ENCODE measurements at regions not wholly inside any gene's neighbourhood (a gene's known extent, or its start where the extent isn't known, plus 50 kb on each side); places are given as distances from the start of the nearest gene placed in this dataset.

DNA sequence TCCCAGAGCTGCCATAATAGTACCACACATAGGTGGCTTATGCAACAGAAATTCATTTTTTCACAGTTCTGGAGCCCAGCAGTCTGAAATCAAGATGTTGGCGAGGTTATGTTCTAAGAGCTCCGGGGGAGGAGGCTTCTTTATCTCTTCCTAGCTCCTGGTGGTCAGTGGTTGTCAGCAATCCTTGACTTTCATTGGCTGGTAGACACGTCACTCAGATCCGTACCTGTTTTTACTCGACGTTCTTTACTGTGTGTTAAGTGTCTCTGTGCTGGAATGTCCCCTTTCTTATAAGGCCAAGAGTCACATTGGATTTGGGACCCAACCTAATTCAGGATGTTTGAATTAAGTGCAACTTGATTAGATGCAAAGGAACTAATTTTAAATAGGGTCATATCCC lies 218.5 kb upstream of the CNTN3 start:
- in situ Hi-C loops (cut with MboI) = no loop called here
- intact Hi-C loops (cut with micrococcal nuclease) = no loop called here
- Histone ChIP-seq H2AFZ (ENCODE audit: low read depth, low read length) (no peak overlapping the region), H3K27me3 (ENCODE audit: control insufficient read depth in 2 of 2, insufficient read depth in 2 of 2, low read length in 2 of 2) (no peaks in the 10 kb centered on the region), H3K79me2 (ENCODE audit: control insufficient read depth, insufficient read depth, low read length) (no peaks in the 10 kb centered on the region), H3K36me3 (ENCODE audit: control insufficient read depth, insufficient read depth, low read length) (no peaks in the 10 kb centered on the region), H3K27ac (ENCODE audit: extremely low read depth, low read depth, low read length) (no peak overlapping the region), H3K9ac (ENCODE audit: insufficient read depth in 1 of 2, low read depth in 2 of 2, low read length in 2 of 2) (no peak overlapping the region), H3K4me1 (replicated peaks in 1 of 2; ENCODE audit: control insufficient read depth in 2 of 2, insufficient read depth in 2 of 2, low read length in 2 of 2) (no peaks in the 10 kb centered on the region), H3K9me3 (replicated peaks; ENCODE audit: control insufficient read depth, insufficient read depth, low read depth, low read length) (no peaks in the 10 kb centered on the region), H3K9me1 (ENCODE audit: control insufficient read depth, insufficient read depth, low read length) (no peaks in the 10 kb centered on the region), H4K20me1 (replicated peaks; ENCODE audit: control insufficient read depth, insufficient read depth, low read length) (no peaks in the 10 kb centered on the region), H3K4me2 (ENCODE audit: insufficient read depth, low read length) (no peak overlapping the region), H3K4me3 (no peak overlapping the region)
- no TSS peak for BruUV-seq (replicated peaks)
- ChIA-PET POLR2A (no interaction called here), CTCF (ENCODE audit: low intra/inter-chr PET ratio) (no interaction called here)
- WGBS (ENCODE audit: insufficient coverage, low coverage, missing lambda C conversion rate) = 0% methylated on average over 6 of the region's 6 CpGs
- ATAC-seq = no peak
- no peak for DNase-seq (ENCODE audit: extremely low read depth in 1 of 4, low spot score in 3 of 4)
- FAIRE-seq = no peak
- TF ChIP-seq ZFPM2 (CRISPR knock-in tag; IDR thresholded peaks at IDR 0.05) (no peak), FOSL1 (tag; conservative IDR thresholded peaks at IDR 0.05) (no peak), MED1 (CRISPR knock-in tag; IDR thresholded peaks at IDR 0.05; ENCODE audit: borderline replicate concordance) (no peak)
- TF ChIP-seq, protein P1, sequence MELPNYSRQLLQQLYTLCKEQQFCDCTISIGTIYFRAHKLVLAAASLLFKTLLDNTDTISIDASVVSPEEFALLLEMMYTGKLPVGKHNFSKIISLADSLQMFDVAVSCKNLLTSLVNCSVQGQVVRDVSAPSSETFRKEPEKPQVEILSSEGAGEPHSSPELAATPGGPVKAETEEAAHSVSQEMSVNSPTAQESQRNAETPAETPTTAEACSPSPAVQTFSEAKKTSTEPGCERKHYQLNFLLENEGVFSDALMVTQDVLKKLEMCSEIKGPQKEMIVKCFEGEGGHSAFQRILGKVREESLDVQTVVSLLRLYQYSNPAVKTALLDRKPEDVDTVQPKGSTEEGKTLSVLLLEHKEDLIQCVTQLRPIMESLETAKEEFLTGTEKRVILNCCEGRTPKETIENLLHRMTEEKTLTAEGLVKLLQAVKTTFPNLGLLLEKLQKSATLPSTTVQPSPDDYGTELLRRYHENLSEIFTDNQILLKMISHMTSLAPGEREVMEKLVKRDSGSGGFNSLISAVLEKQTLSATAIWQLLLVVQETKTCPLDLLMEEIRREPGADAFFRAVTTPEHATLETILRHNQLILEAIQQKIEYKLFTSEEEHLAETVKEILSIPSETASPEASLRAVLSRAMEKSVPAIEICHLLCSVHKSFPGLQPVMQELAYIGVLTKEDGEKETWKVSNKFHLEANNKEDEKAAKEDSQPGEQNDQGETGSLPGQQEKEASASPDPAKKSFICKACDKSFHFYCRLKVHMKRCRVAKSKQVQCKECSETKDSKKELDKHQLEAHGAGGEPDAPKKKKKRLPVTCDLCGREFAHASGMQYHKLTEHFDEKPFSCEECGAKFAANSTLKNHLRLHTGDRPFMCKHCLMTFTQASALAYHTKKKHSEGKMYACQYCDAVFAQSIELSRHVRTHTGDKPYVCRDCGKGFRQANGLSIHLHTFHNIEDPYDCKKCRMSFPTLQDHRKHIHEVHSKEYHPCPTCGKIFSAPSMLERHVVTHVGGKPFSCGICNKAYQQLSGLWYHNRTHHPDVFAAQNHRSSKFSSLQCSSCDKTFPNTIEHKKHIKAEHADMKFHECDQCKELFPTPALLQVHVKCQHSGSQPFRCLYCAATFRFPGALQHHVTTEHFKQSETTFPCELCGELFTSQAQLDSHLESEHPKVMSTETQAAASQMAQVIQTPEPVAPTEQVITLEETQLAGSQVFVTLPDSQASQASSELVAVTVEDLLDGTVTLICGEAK (IDR thresholded peaks at IDR 0.05) = no peak
- TF ChIP-seq, protein P1 (CRISPR knock-in tag; IDR thresholded peaks at IDR 0.05) = no peak
- TF ChIP-seq, protein P2, sequence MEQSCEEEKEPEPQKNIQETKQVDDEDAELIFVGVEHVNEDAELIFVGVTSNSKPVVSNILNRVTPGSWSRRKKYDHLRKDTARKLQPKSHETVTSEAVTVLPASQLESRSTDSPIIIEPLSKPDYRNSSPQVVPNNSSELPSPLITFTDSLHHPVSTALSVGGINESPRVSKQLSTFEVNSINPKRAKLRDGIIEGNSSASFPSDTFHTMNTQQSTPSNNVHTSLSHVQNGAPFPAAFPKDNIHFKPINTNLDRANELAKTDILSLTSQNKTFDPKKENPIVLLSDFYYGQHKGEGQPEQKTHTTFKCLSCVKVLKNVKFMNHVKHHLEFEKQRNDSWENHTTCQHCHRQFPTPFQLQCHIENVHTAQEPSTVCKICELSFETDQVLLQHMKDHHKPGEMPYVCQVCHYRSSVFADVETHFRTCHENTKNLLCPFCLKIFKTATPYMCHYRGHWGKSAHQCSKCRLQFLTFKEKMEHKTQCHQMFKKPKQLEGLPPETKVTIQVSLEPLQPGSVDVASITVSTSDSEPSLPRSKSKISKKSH (CRISPR knock-in tag; IDR thresholded peaks at IDR 0.05) = no peak
- TF ChIP-seq, protein P3, sequence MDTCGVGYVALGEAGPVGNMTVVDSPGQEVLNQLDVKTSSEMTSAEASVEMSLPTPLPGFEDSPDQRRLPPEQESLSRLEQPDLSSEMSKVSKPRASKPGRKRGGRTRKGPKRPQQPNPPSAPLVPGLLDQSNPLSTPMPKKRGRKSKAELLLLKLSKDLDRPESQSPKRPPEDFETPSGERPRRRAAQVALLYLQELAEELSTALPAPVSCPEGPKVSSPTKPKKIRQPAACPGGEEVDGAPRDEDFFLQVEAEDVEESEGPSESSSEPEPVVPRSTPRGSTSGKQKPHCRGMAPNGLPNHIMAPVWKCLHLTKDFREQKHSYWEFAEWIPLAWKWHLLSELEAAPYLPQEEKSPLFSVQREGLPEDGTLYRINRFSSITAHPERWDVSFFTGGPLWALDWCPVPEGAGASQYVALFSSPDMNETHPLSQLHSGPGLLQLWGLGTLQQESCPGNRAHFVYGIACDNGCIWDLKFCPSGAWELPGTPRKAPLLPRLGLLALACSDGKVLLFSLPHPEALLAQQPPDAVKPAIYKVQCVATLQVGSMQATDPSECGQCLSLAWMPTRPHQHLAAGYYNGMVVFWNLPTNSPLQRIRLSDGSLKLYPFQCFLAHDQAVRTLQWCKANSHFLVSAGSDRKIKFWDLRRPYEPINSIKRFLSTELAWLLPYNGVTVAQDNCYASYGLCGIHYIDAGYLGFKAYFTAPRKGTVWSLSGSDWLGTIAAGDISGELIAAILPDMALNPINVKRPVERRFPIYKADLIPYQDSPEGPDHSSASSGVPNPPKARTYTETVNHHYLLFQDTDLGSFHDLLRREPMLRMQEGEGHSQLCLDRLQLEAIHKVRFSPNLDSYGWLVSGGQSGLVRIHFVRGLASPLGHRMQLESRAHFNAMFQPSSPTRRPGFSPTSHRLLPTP (IDR thresholded peaks at IDR 0.05; ENCODE audit: borderline replicate concordance, extremely low read depth, insufficient read length) = no peak

Data from K562 (cell line).